Smooth muscle cell (in vitro differentiated cells): ENCODE measurements at regions not wholly inside any gene's neighbourhood (a gene's known extent, or its start where the extent isn't known, plus 50 kb on each side); places are given as distances from the start of the nearest gene placed in this dataset.

Experiments
- DNase-seq: peaks from one replicate; lab custom pipeline; 2025; ENCODE audit not compliant: unreplicated experiment; lab: John Stamatoyannopoulos, UW
- H2AFZ ChIP-seq: fragments of 200-600 bp; sonication (generic); 2 replicates; pipeline ENCODE4 v1.6.0; 2016; ENCODE audit warnings: antibody characterized with exemption, low read depth, mild to moderate bottlenecking
- H3F3A ChIP-seq: fragments of 200-600 bp; sonication (generic); 2 replicates; pipeline ENCODE4 v1.6.0; 2017; ENCODE audit warnings: antibody characterized with exemption, low read depth
- H3K27ac ChIP-seq: fragments of 200-600 bp; sonication (generic); 2 replicates; pipeline ENCODE4 v1.5.1; 2016; ENCODE audit warnings: low read depth, mild to moderate bottlenecking
- H3K27me3 ChIP-seq: fragments of 200-600 bp; sonication (generic); 2 replicates; pipeline ENCODE4 v1.6.1; 2016; ENCODE audit warnings: low read depth, mild to moderate bottlenecking
- H3K36me3 ChIP-seq: fragments of 200-600 bp; sonication (generic); 2 replicates; pipeline ENCODE4 v1.5.1; 2016; ENCODE audit warnings: low read depth
- H3K4me1 ChIP-seq: fragments of 200-600 bp; sonication (generic); 2 replicates; pipeline ENCODE4 v1.5.1; 2016; ENCODE audit warnings: low read depth
- H3K4me2 ChIP-seq: fragments of 200-600 bp; sonication (generic); 2 replicates; pipeline ENCODE4 v1.6.0; 2016; ENCODE audit warnings: mild to moderate bottlenecking
- H3K4me3 ChIP-seq: fragments of 200-600 bp; sonication (generic); 2 replicates; pipeline ENCODE4 v1.5.1; 2016; ENCODE audit warnings: mild to moderate bottlenecking
- H3K79me2 ChIP-seq: fragments of 200-600 bp; sonication (generic); 2 replicates; pipeline ENCODE4 v1.6.0; 2016; ENCODE audit warnings: low read depth, mild to moderate bottlenecking
- H3K9ac ChIP-seq: fragments of 200-600 bp; sonication (generic); 2 replicates; pipeline ENCODE4 v1.6.0; 2016; ENCODE audit warnings: low read depth
- H3K9me3 ChIP-seq: fragments of 200-600 bp; sonication (generic); replicated peaks from 2 replicates; pipeline ENCODE4 v1.5.1; 2016; ENCODE audit warnings: low read depth
- H4K20me1 ChIP-seq: fragments of 200-600 bp; sonication (generic); 2 replicates; pipeline ENCODE4 v1.6.0; 2016; ENCODE audit warnings: low read depth
- CTCF ChIP-seq: fragments of 200-600 bp; sonication (generic); IDR thresholded peaks from 2 replicates; pipeline ENCODE4 v1.5.1; 2017; ENCODE audit warnings: borderline replicate concordance, mild to moderate bottlenecking, antibody characterized with exemption; ENCODE audit not compliant: insufficient read depth, poor library complexity, severe bottlenecking
- WGBS: methylation state at CpG from one replicate; pipeline ENCODE4 v1.1.7; 2016; ENCODE audit warnings: low lambda C conversion rate; 5-methylcytosine and 5-hydroxymethylcytosine counted together

- Histone ChIP-seq H4K20me1 (no peaks in the 10 kb centered on the region), H3F3A (no peaks in the 10 kb centered on the region)
Measured at GRCh38 chr3:118369892-118370491, 664.7 kb downstream of the IGSF11 start.

GRCh38 chr3:118380576-118380975 lies 654.1 kb downstream of the IGSF11 start:
- Histone ChIP-seq H3K4me3 (no peak overlapping the region), H3K4me1 (peaks cover 6% of the 10 kb centered on the region), H3K27ac (no peak overlapping the region), H4K20me1 (no peaks in the 10 kb centered on the region), H3K4me2 (no peak overlapping the region), H3K9me3 (no peaks in the 10 kb centered on the region), H3K79me2 (no peaks in the 10 kb centered on the region), H3K36me3 (no peaks in the 10 kb centered on the region), H3K9ac (no peak overlapping the region), H3F3A (no peaks in the 10 kb centered on the region), H3K27me3 (no peaks in the 10 kb centered on the region), H2AFZ (no peak overlapping the region)
- WGBS = 20% methylated on average over 2 of the region's 2 CpGs
- TF ChIP-seq CTCF = no peak
- DNase-seq = no peak

More at GRCh38 chr3:118369892-118370491, 664.7 kb downstream of the IGSF11 start:
- Histone ChIP-seq H3K27me3 (no peaks in the 10 kb centered on the region), H3K4me1 (no peaks in the 10 kb centered on the region), H3K9ac (no peak overlapping the region), H3K4me3 (no peak overlapping the region), H3K9me3 (peaks cover 11% of the 10 kb centered on the region), H3K4me2 (no peak overlapping the region), H3K36me3 (no peaks in the 10 kb centered on the region), H3K79me2 (no peaks in the 10 kb centered on the region), H2AFZ (no peak overlapping the region), H3K27ac (no peak overlapping the region)
- no peak for TF ChIP-seq CTCF
- no peak for DNase-seq
- 94% methylated on average over 4 of the region's 4 CpGs for WGBS

- no peak overlapping the region for H3K9ac ChIP-seq
- H3K4me2 ChIP-seq = no peak overlapping the region
- no peak overlapping the region for H3K27ac ChIP-seq
- H3F3A ChIP-seq = no peaks in the 10 kb centered on the region
- H3K9me3 ChIP-seq = no peaks in the 10 kb centered on the region
- no peak overlapping the region for H3K4me3 ChIP-seq
- TF ChIP-seq CTCF = no peak
- DNase-seq = no peak
- H3K79me2 ChIP-seq = no peaks in the 10 kb centered on the region
- peak overlapping the region; percentile 85 for H2AFZ ChIP-seq
- no peaks in the 10 kb centered on the region for H3K36me3 ChIP-seq
- H3K4me1 ChIP-seq = no peaks in the 10 kb centered on the region
- WGBS = 51% methylated on average over 1 of the region's 1 CpG
- no peaks in the 10 kb centered on the region for H4K20me1 ChIP-seq
- no peaks in the 10 kb centered on the region for H3K27me3 ChIP-seq
Measured at GRCh38 chr3:118396491-118396890, 638.2 kb downstream of the IGSF11 start.

GRCh38 chr3:118400086-118400485 lies 634.6 kb downstream of the IGSF11 start:
- H3F3A ChIP-seq = no peaks in the 10 kb centered on the region
- H3K9me3 ChIP-seq = no peaks in the 10 kb centered on the region
- H3K9ac ChIP-seq = no peak overlapping the region
- WGBS = 87% methylated on average over 2 of the region's 2 CpGs
- no peak overlapping the region for H3K4me3 ChIP-seq
- H3K36me3 ChIP-seq = no peaks in the 10 kb centered on the region
- DNase-seq = no peak
- H3K4me2 ChIP-seq = no peak overlapping the region
- H2AFZ ChIP-seq = no peak overlapping the region
- no peak overlapping the region for H3K27ac ChIP-seq
- no peak for TF ChIP-seq CTCF
- no peaks in the 10 kb centered on the region for H3K27me3 ChIP-seq
- no peaks in the 10 kb centered on the region for H4K20me1 ChIP-seq
- H3K79me2 ChIP-seq = no peaks in the 10 kb centered on the region
- no peaks in the 10 kb centered on the region for H3K4me1 ChIP-seq
